HepG2 (cell line): ENCODE measurements at regions not wholly inside any gene's neighbourhood (a gene's known extent, or its start where the extent isn't known, plus 50 kb on each side); places are given as distances from the start of the nearest gene placed in this dataset.

Source experiments
- ATAC-seq: fragments of 200-7000 bp; cut with Tn5 transposase; 3 replicates; pipeline ENCODE4 v1.9.1; 2020; ENCODE audit warnings: mild to moderate bottlenecking, moderate library complexity
- BruUV-seq: library from RNA; stranded (reverse); fragments of 400-500 nt; replicated peaks from 2 replicates; lab custom pipeline; 2021; lab: Mats Ljungman, UMichigan
- CTCF ChIA-PET: fragments of 300-600 bp; formaldehyde crosslinking; extraction: SDS; loops from one replicate; lab custom pipeline; 2021; ENCODE audit warnings: low total read pairs, inconsistent platforms, low intra/inter-chr PET ratio; lab: Yijun Ruan, JAX
- POLR2A ChIA-PET: fragments of 350-600 bp; sonication (Branson Sonifier 250); formaldehyde crosslinking; loops from one replicate; lab custom pipeline; 2020; ENCODE audit warnings: antibody characterized with exemption, inconsistent platforms; lab: Yijun Ruan, JAX
- DNase-seq: peaks from one replicate; pipeline ENCODE4 v3.0.0-alpha.2; 2015; ENCODE audit warnings: low spot score
- FAIRE-seq: peaks from 3 replicates; lab custom pipeline; 2011; peaks lifted over from hg19 to GRCh38; lab: Jason Lieb, UNC
- H2AFZ ChIP-seq: one replicate; pipeline ENCODE4 v1.6.1; 2011; ENCODE audit warnings: low read length, inconsistent platforms
- H3K27ac ChIP-seq: fragments of 300-600 bp; 3 replicates; pipeline ENCODE4 v1.8.0; 2011; ENCODE audit warnings: mixed run types, mild to moderate bottlenecking, mixed read lengths, low read length, inconsistent platforms; ENCODE audit not compliant: insufficient read depth; ENCODE audit errors: extremely low read length
- H3K27me3 ChIP-seq, 2 experiments: fragments of 200-600 bp in 1 of 2; 2 replicates in 1 of 2; 3 replicates in 1 of 2; pipeline versions ENCODE4 v1.6.0 to v1.8.0; 2011; ENCODE audit warnings: low read length in 2 of 2, mild to moderate bottlenecking in 2 of 2, moderate library complexity in 2 of 2, inconsistent platforms in 1 of 2; ENCODE audit not compliant: insufficient read depth in 2 of 2, control insufficient read depth in 1 of 2
- H3K36me3 ChIP-seq, 2 experiments: fragments of 200-600 bp in 1 of 2; replicated peaks in 1 of 2; 2 replicates in 1 of 2; 3 replicates in 1 of 2; pipeline versions ENCODE4 v1.5.1 to v1.8.0; 2011; ENCODE audit warnings: low read length in 2 of 2, inconsistent platforms in 1 of 2; ENCODE audit not compliant: insufficient read depth in 2 of 2, control insufficient read depth in 1 of 2
- H3K4me1 ChIP-seq: 2 replicates; pipeline ENCODE4 v1.5.1; 2012; ENCODE audit warnings: low read length, inconsistent platforms; ENCODE audit not compliant: insufficient read depth
- H3K4me2 ChIP-seq: 2 replicates; pipeline ENCODE4 v1.6.0; 2011; ENCODE audit warnings: low read depth, low read length, inconsistent platforms
- H3K4me3 ChIP-seq, 3 experiments: fragments of 200-600 bp in 1 of 3; sonication (generic), shearing (Covaris generic) in 1 of 3; replicated peaks in 1 of 3; 2 replicates each; pipeline ENCODE4 v1.5.1; 2011 to 2016; ENCODE audit warnings: low read length in 3 of 3, inconsistent platforms in 2 of 3, low read depth in 2 of 3, mild to moderate bottlenecking in 2 of 3, control low read depth in 1 of 3, mixed read lengths in 1 of 3; ENCODE audit not compliant: insufficient read depth in 1 of 3
- H3K79me2 ChIP-seq: one replicate; pipeline ENCODE4 v1.6.1; 2011; ENCODE audit warnings: low read length, inconsistent platforms; ENCODE audit not compliant: insufficient read depth
- H3K9ac ChIP-seq: 2 replicates; pipeline ENCODE4 v1.6.0; 2011; ENCODE audit warnings: mild to moderate bottlenecking, low read depth, low read length, inconsistent platforms; ENCODE audit not compliant: insufficient read depth
- H3K9me3 ChIP-seq: 2 replicates; pipeline ENCODE4 v1.5.1; 2012; ENCODE audit warnings: mild to moderate bottlenecking, low read length
- H4K20me1 ChIP-seq: 2 replicates; pipeline ENCODE4 v1.6.0; 2011; ENCODE audit warnings: inconsistent platforms, mild to moderate bottlenecking, low read length, moderate library complexity; ENCODE audit not compliant: insufficient read depth
- AGO2 ChIP-seq: fragments of 200-400 bp; formaldehyde crosslinking; optimal IDR thresholded peaks from 2 replicates; pipeline ENCODE3; 2017; ENCODE audit warnings: mild to moderate bottlenecking, low read depth, low read length, moderate library complexity
- FOXO4 ChIP-seq: sonication (generic); formaldehyde crosslinking; conservative IDR thresholded peaks from 2 replicates; pipeline ENCODE4 v1.8.1; 2023; ENCODE audit warnings: missing genetic modification reagents
- HMGXB3 ChIP-seq: sonication (generic); formaldehyde crosslinking; IDR thresholded peaks from 2 replicates; pipeline ENCODE4 v1.4.0; 2020; ENCODE audit warnings: missing genetic modification reagents, borderline replicate concordance
- MTA3 ChIP-seq: sonication (generic); formaldehyde crosslinking; IDR thresholded peaks from 2 replicates; pipeline ENCODE4 v1.4.0; 2020; ENCODE audit warnings: missing genetic modification reagents
- NFRKB ChIP-seq: fragments of 450-650 bp; IDR thresholded peaks from 2 replicates; pipeline ENCODE4 v1.6.1; 2017
- PPARG ChIP-seq: conservative IDR thresholded peaks from 2 replicates; pipeline ENCODE4 v1.6.1; 2016; ENCODE audit warnings: missing biosample characterization, missing genetic modification reagents
- SNAPC4 ChIP-seq: sonication (generic); formaldehyde crosslinking; IDR thresholded peaks from 2 replicates; pipeline ENCODE4 v1.4.0; 2020; ENCODE audit warnings: mild to moderate bottlenecking, missing genetic modification reagents
- ZBTB34 ChIP-seq: sonication (generic); formaldehyde crosslinking; IDR thresholded peaks from 2 replicates; pipeline ENCODE4 v1.8.0; 2022; ENCODE audit warnings: mild to moderate bottlenecking, missing genetic modification reagents
- ZFYVE20 ChIP-seq: sonication (generic); formaldehyde crosslinking; IDR thresholded peaks from 2 replicates; pipeline ENCODE4 v1.8.0; 2023; ENCODE audit warnings: low read depth, mild to moderate bottlenecking, moderate library complexity, missing genetic modification reagents, borderline replicate concordance
- ZNF136 ChIP-seq: sonication (generic); formaldehyde crosslinking; IDR thresholded peaks from 2 replicates; pipeline ENCODE4 v1.8.1; 2022; ENCODE audit warnings: low read depth, mild to moderate bottlenecking, moderate library complexity, missing genetic modification reagents
- ZNF550 ChIP-seq: sonication (generic); formaldehyde crosslinking; IDR thresholded peaks from 2 replicates; pipeline ENCODE4 v1.4.0; 2020; ENCODE audit warnings: mild to moderate bottlenecking, missing genetic modification reagents, borderline replicate concordance
- WGBS: methylation state at CpG from one replicate; pipeline ENCODE4 v1.1.6; 2017; ENCODE audit warnings: low lambda C conversion rate; 5-methylcytosine and 5-hydroxymethylcytosine counted together
- in situ Hi-C: cut with HindIII; loops from 2 replicates; pipeline ENCODE4 v1.10.0; 2017; ENCODE audit warnings: low pct_unique_long_range_greater_than_20kb; ENCODE audit not compliant: extremely low pct_ligation_motif_present
- intact Hi-C: fragments of 100-400 bp; cut with micrococcal nuclease; formaldehyde crosslinking; loops from one replicate; pipeline ENCODE4 v1.10.0; 2022; ENCODE audit not compliant: unreplicated experiment

GRCh38 chr16:54489225-54490111, 202.9 kb upstream of the IRX3 start:
- Histone ChIP-seq H3K4me1 (no peaks in the 10 kb centered on the region), H3K79me2 (no peaks in the 10 kb centered on the region), H3K27me3 (peaks cover 0 to under 1% of the 10 kb centered on the region in 2 experiments; a peak in 1 of 5 replicates), H2AFZ (no peak overlapping the region), H4K20me1 (no peaks in the 10 kb centered on the region), H3K36me3 (no peaks in the 10 kb centered on the region), H3K4me2 (no peak overlapping the region), H3K9me3 (no peaks in the 10 kb centered on the region), H3K4me3 (no peak overlapping the region), H3K9ac (no peak overlapping the region), H3K27ac (no peak overlapping the region)
- FAIRE-seq (no peak), DNase-seq (no peak), ATAC-seq (no peak)
- intact Hi-C loops (no loop called here), in situ Hi-C loops (no loop called here)
- 25% methylated on average over 11 of the region's 11 CpGs for WGBS
- no TSS peak for BruUV-seq
- ChIA-PET POLR2A (no interaction called here), CTCF (no interaction called here)
- TF ChIP-seq MTA3 (CRISPR knock-in tag) = no peak
- no peak for TF ChIP-seq SNAPC4 (CRISPR knock-in tag)
- TF ChIP-seq FOXO4 (CRISPR knock-in tag) = no peak
- TF ChIP-seq ZNF550 (CRISPR knock-in tag) = no peak
- no peak for TF ChIP-seq ZNF136 (CRISPR knock-in tag)
- TF ChIP-seq NFRKB = no peak
- no peak for TF ChIP-seq ZBTB34 (CRISPR knock-in tag)
- no peak for TF ChIP-seq HMGXB3 (CRISPR knock-in tag)
- TF ChIP-seq ZFYVE20 (CRISPR knock-in tag) = no peak
- no peak for TF ChIP-seq PPARG
- TF ChIP-seq AGO2 = no peak
